Heart right ventricle (tissue), 16 donors: ENCODE measurements at regions not wholly inside any gene's neighbourhood (a gene's known extent, or its start where the extent isn't known, plus 50 kb on each side); places are given as distances from the start of the nearest gene placed in this dataset.

Source experiments
- ATAC-seq, 8 donors: fragments of 200-7000 bp; cut with Tn5 transposase; one replicate each; pipeline ENCODE4 v1.9.1; 2020; ENCODE audit warnings: mild to moderate bottlenecking in 8 of 8, moderate library complexity in 8 of 8, moderate number of reproducible peaks in 1 of 8
- DNase-seq, 2 donors: peaks; one replicate each; pipeline ENCODE4 v3.0.0-alpha.2; 2020
- H3K27ac ChIP-seq, 10 donors: fragments of 200-600 bp; sonication (generic) in 2 of 10; one replicate each; pipeline versions ENCODE4 v1.5.0 to v1.8.0; 2020 to 2022; ENCODE audit warnings: mild to moderate bottlenecking in 3 of 10
- H3K27me3 ChIP-seq, 7 donors: fragments of 200-600 bp; one replicate each; pipeline ENCODE4 v1.8.0; 2021 to 2022; ENCODE audit warnings: mild to moderate bottlenecking in 2 of 7
- H3K36me3 ChIP-seq, 9 donors: fragments of 200-600 bp; sonication (generic) in 1 of 9; one replicate each; pipeline versions ENCODE4 v1.5.0 to v1.8.0; 2020 to 2022; ENCODE audit warnings: mild to moderate bottlenecking in 2 of 9
- H3K4me1 ChIP-seq, 9 donors: fragments of 200-600 bp; sonication (generic) in 1 of 9; one replicate each; pipeline versions ENCODE4 v1.5.0 to v1.8.0; 2020 to 2022; ENCODE audit warnings: mild to moderate bottlenecking in 4 of 9
- H3K4me3 ChIP-seq, 10 donors: fragments of 200-600 bp; sonication (generic) in 2 of 10; one replicate each; pipeline versions ENCODE4 v1.5.0 to v1.8.0; 2020 to 2022; ENCODE audit warnings: mild to moderate bottlenecking in 7 of 10, moderate library complexity in 2 of 10
- H3K9me3 ChIP-seq, 11 donors: fragments of 200-600 bp in 10 of 11; sonication (generic) in 2 of 11; one replicate each; pipeline versions ENCODE4 v1.5.0 to v1.8.0; 2013 to 2022; ENCODE audit warnings: mild to moderate bottlenecking in 2 of 11, control low read depth in 1 of 11, moderate library complexity in 1 of 11
- WGBS, 2 donors: extraction: QIAGEN DNeasy Blood & Tissue Kit; methylation state at CpG; one replicate each; pipeline ENCODE4 v1.1.7; 2013; ENCODE audit warnings: inconsistent platforms in 1 of 2; 5-methylcytosine and 5-hydroxymethylcytosine counted together
- intact Hi-C, 10 donors: fragments of 100-400 bp; cut with DNase I; formaldehyde crosslinking; loops; one replicate each; pipeline versions ENCODE4 v1.11.1 to v1.14.2; 2022
- TF ChIP-seq, protein P1 (sequence below), 9 donors: fragments of 200-600 bp; sonication (generic) in 2 of 9; IDR thresholded peaks; one replicate each; pipeline versions ENCODE4 v1.5.0 to v1.8.0; 2021 to 2022; ENCODE audit warnings: antibody characterized with exemption in 9 of 9, mild to moderate bottlenecking in 5 of 9, moderate library complexity in 1 of 9
- donor health status: Arrhythmogenic right ventricular cardiomyopathy.
- donor health status: ischemic (EF 13 %, LVEDD 7.1; RV severe dilation, severe dysfunction).
- donor health status: healthy with polysubstance abuse.
- donor health status: DM: no; HTN: yes; CAD: no.
- donor health status: DM: no; HTN: no; CAD: no.
- donor health status: ischemic (EF 25% LVEDD 6.9; RV normal size, moderate dysfunction).
- donor health status: ischemic (EF 25% LVEDD 5.7; RV mildly dilated, moderate dysfunction).
- donor health status: healthy.
- donor health status: DM: yes; HTN: yes; CAD: no.
- donor health status: Ischemic cardiomyopathy.
- donor health status: ischemic (EF 35%, LVEDD 5.7; RV mildly dilated, moderate dysfunction).
- donor health status: nonischemic (EF 11% LVEDD 7.7; RV severe dilation, severe dysfunction).
- donor health status: DM: yes; HTN: yes; CAD: no.
- donor health status: PGD.
- donor health status: ischemic (EF 29% LVEDD 5.4; RV normal size, mild dysfunction).
- donor health status: nonischemic (EF 23%, LVEDD 6.1; RV moderate dilation, normal function).

DNA sequence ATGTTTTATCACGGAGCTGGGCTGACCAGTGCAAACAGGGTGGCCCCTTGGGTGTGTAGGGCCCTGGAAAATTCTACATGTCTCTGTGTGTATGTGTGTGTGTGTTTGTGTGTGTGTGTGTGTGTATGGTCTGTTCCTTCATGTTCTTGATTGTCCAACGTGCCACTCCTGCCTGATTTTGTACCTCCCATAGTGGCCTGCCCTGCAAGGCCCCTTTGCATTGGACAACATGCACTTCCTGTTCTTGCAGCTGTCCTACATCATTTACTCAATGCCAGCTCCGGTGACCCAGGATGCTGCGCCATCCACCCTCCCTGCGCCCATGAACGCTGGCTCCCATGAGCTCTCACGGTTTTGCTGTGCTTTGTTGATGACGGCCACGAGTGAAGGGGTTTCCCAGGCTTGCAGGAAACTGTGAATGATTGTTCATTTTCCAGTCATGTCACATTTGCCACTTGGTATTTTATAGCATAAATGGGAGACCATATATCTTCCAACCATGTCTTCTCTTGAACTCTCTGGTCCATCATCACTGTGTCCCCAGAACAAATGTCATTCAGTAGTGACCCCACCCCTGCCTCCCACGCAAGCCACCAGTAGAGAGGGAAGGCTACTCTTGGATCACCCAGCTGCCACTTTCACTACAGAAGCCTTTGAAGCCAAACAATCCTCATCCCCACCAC is 69.7 kb upstream of the NCK2 start:
- ATAC-seq (peak in 3 of 8 donors; percentile 14 to 22 (median 19)), DNase-seq (no peak)
- H3K27ac ChIP-seq: peak overlapping the region in 1 of 10 donors; percentile 52
- intact Hi-C loops: no loop called here
- peaks cover 0 to 21% (median 7%) of the 10 kb centered on the region in 9 donors for H3K4me1 ChIP-seq
- WGBS, 2 donors: 61 to 71% methylated on average over 10 of the region's 10 CpGs
- H3K4me3 ChIP-seq: no peak overlapping the region
- TF ChIP-seq, protein P1, sequence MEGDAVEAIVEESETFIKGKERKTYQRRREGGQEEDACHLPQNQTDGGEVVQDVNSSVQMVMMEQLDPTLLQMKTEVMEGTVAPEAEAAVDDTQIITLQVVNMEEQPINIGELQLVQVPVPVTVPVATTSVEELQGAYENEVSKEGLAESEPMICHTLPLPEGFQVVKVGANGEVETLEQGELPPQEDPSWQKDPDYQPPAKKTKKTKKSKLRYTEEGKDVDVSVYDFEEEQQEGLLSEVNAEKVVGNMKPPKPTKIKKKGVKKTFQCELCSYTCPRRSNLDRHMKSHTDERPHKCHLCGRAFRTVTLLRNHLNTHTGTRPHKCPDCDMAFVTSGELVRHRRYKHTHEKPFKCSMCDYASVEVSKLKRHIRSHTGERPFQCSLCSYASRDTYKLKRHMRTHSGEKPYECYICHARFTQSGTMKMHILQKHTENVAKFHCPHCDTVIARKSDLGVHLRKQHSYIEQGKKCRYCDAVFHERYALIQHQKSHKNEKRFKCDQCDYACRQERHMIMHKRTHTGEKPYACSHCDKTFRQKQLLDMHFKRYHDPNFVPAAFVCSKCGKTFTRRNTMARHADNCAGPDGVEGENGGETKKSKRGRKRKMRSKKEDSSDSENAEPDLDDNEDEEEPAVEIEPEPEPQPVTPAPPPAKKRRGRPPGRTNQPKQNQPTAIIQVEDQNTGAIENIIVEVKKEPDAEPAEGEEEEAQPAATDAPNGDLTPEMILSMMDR (IDR thresholded peaks at IDR 0.05): no peak
- no peaks in the 10 kb centered on the region for H3K9me3 ChIP-seq
- no peaks in the 10 kb centered on the region for H3K36me3 ChIP-seq
- H3K27me3 ChIP-seq: no peaks in the 10 kb centered on the region

DNA sequence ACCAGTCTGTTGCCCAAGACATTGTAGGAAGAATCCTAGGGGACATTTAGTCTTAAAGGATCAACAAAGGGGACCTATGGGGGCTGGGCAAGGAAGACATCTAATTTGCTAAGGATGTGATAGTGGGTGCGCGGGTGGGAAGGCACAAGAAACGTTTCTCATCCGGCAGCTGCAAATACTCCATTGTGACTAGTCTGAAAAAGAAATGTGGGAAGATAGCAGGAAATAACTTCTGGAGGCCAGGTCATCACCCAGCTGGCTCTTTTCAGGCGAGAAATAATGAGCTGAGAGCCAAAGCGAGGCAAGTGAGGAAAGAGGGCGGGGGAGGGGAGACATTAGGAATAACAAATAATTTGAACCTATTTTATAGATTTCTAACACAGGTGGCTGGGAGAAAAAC is 70.3 kb upstream of the NCK2 start:
- no peaks in the 10 kb centered on the region for H3K9me3 ChIP-seq
- intact Hi-C loops: no loop called here
- H3K4me1 ChIP-seq: peaks cover 0 to 21% (median 7%) of the 10 kb centered on the region in 9 donors
- no peaks in the 10 kb centered on the region for H3K36me3 ChIP-seq
- WGBS, 2 donors: 47 to 48% methylated on average over 7 of the region's 7 CpGs
- TF ChIP-seq, protein P1 (IDR thresholded peaks at IDR 0.05): no peak
- H3K27ac ChIP-seq: peak overlapping the region in 4 of 10 donors; percentile 32 to 62 (median 44)
- H3K27me3 ChIP-seq: no peaks in the 10 kb centered on the region
- peak; percentile 15 to 58 for DNase-seq
- peak in 7 of 8 donors; percentile 55 to 79 (median 70) for ATAC-seq
- no peak overlapping the region for H3K4me3 ChIP-seq

DNA sequence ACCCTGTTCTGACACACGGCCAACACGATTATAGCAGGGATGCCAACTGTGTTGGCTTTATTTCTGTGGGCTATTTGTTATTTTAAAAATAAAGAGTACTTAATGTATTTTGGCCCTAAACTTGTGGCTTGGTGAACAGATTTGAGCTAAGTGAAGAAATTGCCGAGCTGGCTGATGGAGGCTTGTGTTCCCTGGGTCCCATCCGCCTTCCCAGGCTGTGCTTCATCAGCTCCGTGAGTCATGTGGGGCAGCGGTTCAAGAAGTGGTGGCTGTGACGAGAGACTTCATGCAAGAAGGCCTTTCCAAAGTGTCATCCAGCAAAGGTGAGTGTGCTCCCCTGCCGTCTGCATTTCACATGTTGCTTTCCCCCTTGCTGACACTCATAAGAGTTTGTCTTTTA is 73.6 kb upstream of the NCK2 start:
- Histone ChIP-seq H3K4me3 (no peak overlapping the region), H3K4me1 (peaks cover 0 to 21% (median 7%) of the 10 kb centered on the region in 9 donors), H3K27me3 (no peaks in the 10 kb centered on the region), H3K27ac (no peak overlapping the region), H3K36me3 (no peaks in the 10 kb centered on the region), H3K9me3 (peaks cover 0 to 15% (median 2%) of the 10 kb centered on the region in 11 donors)
- ATAC-seq: peak in 7 of 8 donors; percentile 43 to 73 (median 61)
- peak in 1 of 2 donors; percentile 27 for DNase-seq
- 69 to 77% methylated on average over 8 of the region's 8 CpGs for WGBS, 2 donors
- intact Hi-C loops: no loop called here
- TF ChIP-seq, protein P1 (IDR thresholded peaks at IDR 0.05): no peak

DNA sequence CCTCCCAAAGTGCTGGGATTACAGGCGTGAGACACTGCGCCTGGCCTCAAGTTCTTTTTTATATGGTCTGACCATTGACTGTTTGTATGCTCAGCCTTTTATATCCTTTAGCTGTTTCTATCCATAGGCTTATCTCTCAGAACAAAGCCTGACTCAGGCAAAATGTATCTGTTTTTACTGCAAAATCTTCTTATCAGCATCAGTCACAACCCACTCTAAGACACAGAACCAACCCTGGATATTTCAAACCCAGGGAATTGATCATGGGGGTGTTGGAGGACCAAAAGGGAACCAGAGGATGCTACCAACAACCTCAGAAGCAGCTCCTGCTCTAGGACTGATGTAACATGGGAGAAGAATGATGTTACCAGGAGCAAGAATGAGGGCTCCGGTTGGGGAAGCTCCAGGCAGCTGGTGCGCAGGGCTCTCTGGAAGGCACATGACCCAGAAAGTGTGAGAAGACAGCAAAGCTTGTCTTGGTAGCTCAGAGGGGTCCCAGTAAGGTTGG is 75.3 kb upstream of the NCK2 start:
- peaks cover 0 to 33% (median 17%) of the 10 kb centered on the region in 11 donors for H3K9me3 ChIP-seq
- intact Hi-C loops: no loop called here
- H3K27me3 ChIP-seq: no peaks in the 10 kb centered on the region
- 96 to 97% methylated on average over 4 of the region's 4 CpGs for WGBS, 2 donors
- H3K4me1 ChIP-seq: peaks cover 0 to 10% (median 3%) of the 10 kb centered on the region in 9 donors
- no peaks in the 10 kb centered on the region for H3K36me3 ChIP-seq
- no peak overlapping the region for H3K4me3 ChIP-seq
- TF ChIP-seq, protein P1 (IDR thresholded peaks at IDR 0.05): no peak
- no peak overlapping the region for H3K27ac ChIP-seq
- ATAC-seq: no peak
- no peak for DNase-seq
